ENCODE measurements at regions not wholly inside any gene's neighbourhood (a gene's known extent, or its start where the extent isn't known, plus 50 kb on each side); places are given as distances from the start of the nearest gene placed in this dataset.

- TF ChIP-seq ZNF142 (CRISPR knock-in tag; IDR thresholded peaks at IDR 0.05) (no peak), ZNF234 (CRISPR knock-in tag; conservative IDR thresholded peaks at IDR 0.05) (no peak), ZNF225 (CRISPR knock-in tag; IDR thresholded peaks at IDR 0.05) (no peak), ERF (CRISPR knock-in tag; IDR thresholded peaks at IDR 0.05) (no peak), EZH2 (conservative IDR thresholded peaks at IDR 0.05; ENCODE audit: low read depth, low read length) (no peak), ZNF839 (CRISPR knock-in tag; IDR thresholded peaks at IDR 0.05; ENCODE audit: borderline replicate concordance) (no peak)
Observed at GRCh38 chr7:156347132-156347531, 293.4 kb upstream of the RNF32 start (continued).

DNA sequence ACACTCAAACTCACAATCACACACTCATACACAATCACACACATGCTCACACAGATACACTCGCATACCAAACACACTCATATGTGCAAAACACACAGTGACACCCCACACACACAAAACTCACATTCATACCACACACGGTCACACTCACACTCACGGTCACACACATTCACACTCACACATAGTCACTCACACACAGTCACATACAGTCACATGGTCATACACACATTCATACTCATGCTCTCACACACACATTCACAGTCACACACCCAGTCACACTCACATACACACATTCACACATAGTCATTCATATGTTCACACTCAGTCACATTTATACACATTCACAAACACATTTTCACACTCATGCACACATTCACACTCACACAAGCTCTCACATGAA is 296.0 kb upstream of the RNF32 start:
- no TSS peak for BruUV-seq (replicated peaks)
- no peak overlapping the region for H3K27ac ChIP-seq (ENCODE audit: extremely low read length, insufficient read depth, low read length)
- no peak for ATAC-seq
- H3K4me3 ChIP-seq (replicated peaks in 1 of 3; ENCODE audit: insufficient read depth in 1 of 3, low read depth in 2 of 3, low read length in 3 of 3): no peak overlapping the region
- no peaks in the 10 kb centered on the region for H3K9me3 ChIP-seq (ENCODE audit: low read length)
- ChIA-PET CTCF (ENCODE audit: low intra/inter-chr PET ratio, low total read pairs) (no interaction called here), POLR2A (no interaction called here)
- H3K9ac ChIP-seq (ENCODE audit: insufficient read depth, low read depth, low read length): no peak overlapping the region
- in situ Hi-C loops (cut with HindIII; ENCODE audit: extremely low pct_ligation_motif_present, low pct_unique_long_range_greater_than_20kb): no loop called here
- no peaks in the 10 kb centered on the region for H4K20me1 ChIP-seq (ENCODE audit: insufficient read depth, low read length)
- H3K27me3 ChIP-seq (ENCODE audit: control insufficient read depth in 1 of 2, insufficient read depth in 2 of 2, low read length in 2 of 2): peaks cover 3 to 32% of the 10 kb centered on the region in 2 experiments; a peak in 2 of 5 replicates
- FAIRE-seq: no peak
- H3K4me2 ChIP-seq (ENCODE audit: low read depth, low read length): no peak overlapping the region
- H2AFZ ChIP-seq (ENCODE audit: low read length): no peak overlapping the region
- H3K4me1 ChIP-seq (ENCODE audit: insufficient read depth, low read length): no peaks in the 10 kb centered on the region
- 56% methylated on average over 3 of the region's 3 CpGs for WGBS (ENCODE audit: low lambda C conversion rate)
- H3K36me3 ChIP-seq (replicated peaks in 1 of 2; ENCODE audit: control insufficient read depth in 1 of 2, insufficient read depth in 2 of 2, low read length in 2 of 2): no peaks in the 10 kb centered on the region
- DNase-seq (ENCODE audit: low spot score): no peak
- H3K79me2 ChIP-seq (ENCODE audit: insufficient read depth, low read length): no peaks in the 10 kb centered on the region
- intact Hi-C loops (cut with micrococcal nuclease; ENCODE audit: unreplicated experiment): no loop called here
- no peak for TF ChIP-seq HOXA3 (CRISPR knock-in tag; IDR thresholded peaks at IDR 0.05)
- no peak for TF ChIP-seq HOXA5 (CRISPR knock-in tag; IDR thresholded peaks at IDR 0.05)
- TF ChIP-seq, protein P1, sequence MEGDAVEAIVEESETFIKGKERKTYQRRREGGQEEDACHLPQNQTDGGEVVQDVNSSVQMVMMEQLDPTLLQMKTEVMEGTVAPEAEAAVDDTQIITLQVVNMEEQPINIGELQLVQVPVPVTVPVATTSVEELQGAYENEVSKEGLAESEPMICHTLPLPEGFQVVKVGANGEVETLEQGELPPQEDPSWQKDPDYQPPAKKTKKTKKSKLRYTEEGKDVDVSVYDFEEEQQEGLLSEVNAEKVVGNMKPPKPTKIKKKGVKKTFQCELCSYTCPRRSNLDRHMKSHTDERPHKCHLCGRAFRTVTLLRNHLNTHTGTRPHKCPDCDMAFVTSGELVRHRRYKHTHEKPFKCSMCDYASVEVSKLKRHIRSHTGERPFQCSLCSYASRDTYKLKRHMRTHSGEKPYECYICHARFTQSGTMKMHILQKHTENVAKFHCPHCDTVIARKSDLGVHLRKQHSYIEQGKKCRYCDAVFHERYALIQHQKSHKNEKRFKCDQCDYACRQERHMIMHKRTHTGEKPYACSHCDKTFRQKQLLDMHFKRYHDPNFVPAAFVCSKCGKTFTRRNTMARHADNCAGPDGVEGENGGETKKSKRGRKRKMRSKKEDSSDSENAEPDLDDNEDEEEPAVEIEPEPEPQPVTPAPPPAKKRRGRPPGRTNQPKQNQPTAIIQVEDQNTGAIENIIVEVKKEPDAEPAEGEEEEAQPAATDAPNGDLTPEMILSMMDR (CRISPR knock-in tag; IDR thresholded peaks at IDR 0.05): no peak
- TF ChIP-seq FOXK2 (IDR thresholded peaks at IDR 0.05): 0 out of 2 replicates have a peak, but pooled peaks have one; percentile 48
- no peak for TF ChIP-seq MTF1 (CRISPR knock-in tag; IDR thresholded peaks at IDR 0.05)
- TF ChIP-seq AGO1 (IDR thresholded peaks at IDR 0.05; ENCODE audit: low read depth, low read length, poor library complexity, severe bottlenecking): no peak
- TF ChIP-seq RARA (CRISPR knock-in tag; IDR thresholded peaks at IDR 0.05): no peak
- TF ChIP-seq KLF6 (CRISPR knock-in tag; IDR thresholded peaks at IDR 0.05): no peak
- TF ChIP-seq ETV5 (CRISPR knock-in tag; IDR thresholded peaks at IDR 0.05; ENCODE audit: borderline replicate concordance): no peak
- no peak for TF ChIP-seq SETDB1 (CRISPR knock-in tag; IDR thresholded peaks at IDR 0.05; ENCODE audit: borderline replicate concordance)
- no peak for TF ChIP-seq HNRNPK (IDR thresholded peaks at IDR 0.05; ENCODE audit: low read depth, low read length, poor library complexity, severe bottlenecking)
- no peak for TF ChIP-seq DR1 (CRISPR knock-in tag; IDR thresholded peaks at IDR 0.05)

Data from HepG2 (cell line).